ENCODE measurements at regions not wholly inside any gene's neighbourhood (a gene's known extent, or its start where the extent isn't known, plus 50 kb on each side); places are given as distances from the start of the nearest gene placed in this dataset.

DNA sequence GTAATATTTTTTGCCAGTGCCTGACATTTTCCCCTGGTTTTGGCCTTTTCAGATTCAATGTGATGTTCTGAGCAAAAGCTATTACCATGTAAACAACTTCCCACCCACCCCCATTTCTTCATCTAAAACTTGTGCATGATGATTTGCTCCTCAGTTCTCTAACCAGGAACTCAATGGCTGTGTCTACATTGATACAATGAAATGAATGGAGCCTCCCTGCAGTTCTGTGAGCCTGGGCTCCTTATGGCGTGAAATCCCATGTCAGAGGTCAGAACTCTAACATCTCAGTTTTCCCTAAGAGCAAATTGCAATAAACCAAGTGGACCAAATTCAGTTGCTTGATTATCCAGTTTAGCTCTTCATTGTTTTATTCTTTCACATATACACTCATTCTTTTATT, 534.8 kb upstream of the LCORL start:
- no peak for DNase-seq (ENCODE audit: low read depth)

DNA sequence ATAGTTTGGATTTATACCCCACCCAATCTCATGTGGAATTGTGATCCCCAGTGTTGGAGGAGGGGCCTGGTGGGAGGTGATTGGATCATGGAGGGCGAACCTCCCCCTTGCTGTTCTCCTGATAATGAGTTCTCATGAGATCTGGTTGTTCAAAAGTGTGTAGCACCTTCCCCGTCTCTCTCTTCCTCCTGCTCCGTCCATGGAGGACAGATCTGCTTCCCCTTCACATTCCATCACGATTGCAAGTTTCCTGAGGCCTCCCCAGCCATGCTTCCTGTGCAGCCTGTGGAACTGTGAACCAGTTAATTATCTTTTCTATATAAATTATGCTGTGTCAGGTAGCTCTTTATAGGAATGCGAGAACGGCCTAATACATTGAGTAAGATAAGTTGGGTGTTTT, 518.8 kb upstream of the LCORL start:
- DNase-seq (ENCODE audit: low read depth) = no peak

DNA sequence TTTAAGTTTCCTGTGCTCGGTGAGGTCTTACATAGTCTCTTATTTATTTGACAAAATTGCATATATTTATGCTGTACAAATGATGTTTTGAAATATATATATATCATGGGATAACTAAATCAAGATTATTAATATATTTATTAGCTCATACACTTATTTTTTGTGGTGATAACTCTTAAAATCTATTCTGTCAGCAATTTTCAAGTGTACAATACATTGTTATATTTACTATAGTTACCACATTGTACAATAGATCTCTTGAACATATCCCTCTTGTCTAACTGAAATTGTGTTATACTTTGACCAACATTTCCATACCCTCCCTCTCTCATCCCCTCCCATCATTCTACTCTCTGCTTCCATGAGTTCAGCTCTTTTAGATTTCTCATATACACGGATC, 516.6 kb upstream of the LCORL start:
- no peak for DNase-seq (ENCODE audit: low read depth)

DNA sequence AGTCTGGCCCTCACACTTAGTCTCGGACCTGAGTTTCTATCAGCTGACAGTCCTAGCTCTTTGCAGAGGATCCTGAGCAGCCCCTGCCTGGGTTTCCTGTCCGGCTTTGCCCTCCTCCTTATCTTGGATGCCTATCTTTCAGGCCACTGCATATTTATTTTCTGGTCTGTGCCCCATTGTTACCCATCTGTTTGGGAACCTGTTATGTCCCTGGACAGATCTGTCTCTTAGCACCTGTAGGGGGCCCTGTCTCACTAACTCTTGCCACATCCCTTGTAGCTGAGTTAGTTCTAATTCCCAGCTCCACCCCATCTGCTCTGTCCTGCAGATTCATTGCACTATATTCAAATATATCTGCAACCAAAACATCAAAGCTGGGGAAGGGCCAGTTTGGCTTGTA, 514.9 kb upstream of the LCORL start:
- DNase-seq (ENCODE audit: low read depth) = no peak

DNA sequence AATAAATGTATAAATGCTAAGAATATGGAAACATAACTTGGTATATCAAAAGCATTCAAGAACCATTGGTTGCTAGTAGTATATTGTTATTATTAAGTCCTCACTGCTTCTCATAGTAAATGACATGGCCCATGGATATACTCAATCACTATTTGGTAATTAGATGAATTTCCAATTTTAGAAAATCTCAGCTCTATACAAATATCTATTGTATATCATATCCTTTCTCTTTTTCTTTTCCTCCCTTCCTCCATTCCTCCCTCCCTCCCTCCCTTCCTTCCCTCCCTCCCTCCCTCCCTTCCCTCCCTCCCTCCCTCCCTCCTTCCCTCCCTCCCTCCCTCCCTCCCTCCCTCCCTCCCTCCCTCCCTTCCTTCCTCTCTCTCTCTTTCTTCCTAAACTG, 514.4 kb upstream of the LCORL start:
- DNase-seq (ENCODE audit: low read depth) = no peak

DNA sequence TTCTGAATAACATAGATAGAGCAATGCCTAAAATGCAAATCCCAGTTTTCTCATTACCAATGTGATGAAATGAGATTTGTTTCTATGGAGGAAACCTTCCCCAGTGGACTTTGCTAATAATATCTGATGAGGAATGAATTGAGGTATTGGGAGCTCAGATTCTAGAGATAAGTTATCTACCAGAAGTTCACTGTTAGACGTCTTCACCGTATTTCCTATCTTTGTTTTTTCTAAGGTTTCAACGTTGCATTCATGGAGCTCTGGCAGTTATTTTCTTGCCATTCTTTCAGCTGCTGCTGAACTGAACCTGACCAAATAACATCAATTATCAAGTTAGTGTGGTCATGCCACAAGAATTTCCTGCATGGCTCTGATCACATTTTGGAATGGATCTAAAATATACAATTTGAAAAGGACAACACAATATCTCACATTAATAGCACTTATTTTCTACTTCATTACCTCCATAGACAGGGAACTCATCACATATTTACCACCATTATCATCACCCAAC, 511.8 kb upstream of the LCORL start:
- no peak for DNase-seq (ENCODE audit: low read depth)

DNA sequence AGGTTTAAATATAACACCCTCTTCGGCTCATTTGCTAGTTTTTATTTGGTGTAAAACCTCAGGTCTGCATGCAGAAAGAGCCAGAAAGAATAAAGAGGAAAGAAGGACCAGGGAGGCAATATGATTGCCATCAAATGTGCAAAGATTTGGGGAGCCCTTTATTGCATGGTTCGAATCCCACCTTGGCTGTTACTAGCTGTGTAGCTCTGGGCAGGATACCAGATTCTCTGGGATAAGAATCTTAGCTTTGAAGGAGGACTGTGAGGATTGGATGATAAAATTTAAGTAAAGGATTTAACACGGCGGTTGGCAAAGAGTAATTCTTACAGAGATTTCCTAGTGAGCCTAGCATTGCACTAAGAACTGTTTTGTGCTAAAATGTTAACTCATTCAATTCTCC, 510.2 kb upstream of the LCORL start:
- no peak for DNase-seq (ENCODE audit: low read depth)

DNA sequence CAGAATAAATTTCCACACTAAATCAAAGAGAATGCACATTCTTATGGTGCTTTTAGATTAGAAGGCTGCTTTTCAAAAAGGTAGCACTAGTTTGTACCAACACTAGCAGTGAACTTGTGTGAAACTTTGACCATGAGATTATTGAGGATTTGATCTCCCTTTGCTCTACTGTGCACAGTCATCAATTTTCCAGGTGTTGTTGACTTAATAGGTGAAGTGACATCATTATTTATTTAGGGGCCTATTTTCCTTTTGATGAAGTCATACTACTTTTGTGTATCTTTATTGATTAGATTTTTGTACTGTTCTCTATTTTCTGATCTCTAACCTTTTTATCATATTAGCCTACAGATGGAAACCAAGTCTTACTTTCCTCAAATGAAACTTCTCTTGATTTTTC, 507.9 kb upstream of the LCORL start:
- no peak for DNase-seq (ENCODE audit: low read depth)

DNA sequence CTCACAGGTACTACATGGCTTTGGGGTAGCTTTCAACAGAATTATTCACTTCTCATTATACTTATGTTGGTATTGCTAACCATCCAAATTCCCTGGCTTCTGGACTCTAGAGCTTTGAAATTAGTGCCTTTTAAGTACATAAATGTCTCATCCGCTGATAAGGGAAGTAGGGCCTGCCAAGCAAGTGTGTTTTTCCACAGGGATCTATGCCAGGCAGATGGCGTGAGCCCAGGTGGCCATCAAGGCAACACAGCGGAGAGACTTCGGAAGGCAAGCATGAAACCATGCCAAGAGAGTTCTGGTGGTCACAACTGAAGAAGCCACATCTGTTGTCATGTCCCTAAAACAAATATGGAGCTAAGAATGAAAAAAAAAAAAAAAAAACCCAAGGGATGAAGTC, 503.1 kb upstream of the LCORL start:
- no peak for DNase-seq (ENCODE audit: low read depth)

DNA sequence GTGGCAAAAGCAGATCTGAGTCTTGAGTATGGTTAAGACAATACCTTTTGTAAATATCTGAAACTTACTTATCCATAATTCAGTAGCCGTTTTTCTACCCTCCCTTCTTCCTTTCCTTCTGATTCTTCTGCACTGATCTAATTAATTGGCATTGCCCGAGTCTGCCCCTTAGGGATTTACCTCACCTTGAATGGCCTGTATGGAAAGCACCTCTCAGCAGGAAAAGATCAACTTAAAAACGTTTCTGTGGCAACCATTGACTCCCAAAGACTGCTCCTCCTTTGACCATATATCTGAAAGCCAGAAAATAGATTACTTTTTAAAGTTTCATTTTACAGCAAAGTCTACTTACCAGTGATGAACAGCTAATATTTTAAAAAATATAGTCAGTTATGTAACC, 496.5 kb upstream of the LCORL start:
- no peak for DNase-seq (ENCODE audit: low read depth)

DNA sequence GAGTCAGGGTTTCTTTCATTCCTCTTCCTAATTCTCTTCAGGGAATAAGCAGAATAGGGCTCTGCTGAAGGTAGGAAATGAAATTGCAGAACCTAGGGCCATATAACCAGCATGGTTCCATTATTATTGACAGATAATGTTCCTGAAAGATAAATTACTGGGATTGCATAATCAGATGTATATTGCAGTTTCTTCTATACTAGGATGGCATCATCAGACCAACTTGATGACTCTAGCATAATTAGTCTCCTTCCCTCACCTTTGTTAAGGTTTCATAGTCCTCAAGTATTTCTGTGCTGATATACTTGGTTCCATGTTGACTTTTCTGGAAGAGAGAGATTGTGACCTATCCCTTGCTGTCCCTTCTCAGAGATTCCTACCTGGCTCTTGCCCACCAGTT, 492.3 kb upstream of the LCORL start:
- DNase-seq (ENCODE audit: low read depth) = no peak

DNA sequence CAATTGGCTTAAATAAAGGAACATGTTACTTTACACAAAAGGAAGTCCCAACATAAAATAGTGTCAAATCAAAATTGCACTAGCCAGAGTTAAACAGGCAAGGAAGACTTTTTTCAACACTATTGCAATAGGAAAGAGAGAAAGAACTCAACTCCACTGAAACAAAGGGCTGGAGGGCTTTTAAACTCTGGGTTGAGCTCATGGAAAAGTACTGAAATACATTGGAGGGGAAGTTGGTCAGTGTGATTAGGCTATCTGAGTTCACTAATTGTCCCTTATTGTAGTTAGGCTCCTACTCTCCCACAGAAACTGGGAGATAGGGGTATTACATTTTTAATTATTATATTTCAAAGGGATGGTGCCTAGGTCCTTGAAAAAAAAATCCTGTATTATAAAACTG, 491.2 kb upstream of the LCORL start:
- no peak for DNase-seq (ENCODE audit: low read depth)

DNA sequence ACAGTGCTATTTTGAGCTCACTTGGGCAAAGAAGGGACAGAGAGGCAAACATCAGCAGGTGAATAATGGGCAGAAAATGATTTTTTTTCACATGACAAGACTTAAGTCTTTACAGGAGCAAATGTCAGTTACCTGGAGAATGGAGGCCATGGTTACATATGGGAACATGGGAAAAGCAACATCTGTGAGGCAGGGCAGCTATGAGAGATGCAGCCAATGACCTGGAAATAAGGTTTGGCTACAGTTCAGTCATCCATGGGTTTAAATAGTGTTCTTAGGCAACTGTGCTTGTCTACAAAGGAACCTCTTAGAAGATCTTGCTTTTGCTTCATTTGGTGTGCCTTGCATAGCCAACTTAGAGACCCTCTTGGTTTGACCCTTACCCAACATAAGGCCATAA, 490.2 kb upstream of the LCORL start:
- DNase-seq (ENCODE audit: low read depth) = no peak

DNA sequence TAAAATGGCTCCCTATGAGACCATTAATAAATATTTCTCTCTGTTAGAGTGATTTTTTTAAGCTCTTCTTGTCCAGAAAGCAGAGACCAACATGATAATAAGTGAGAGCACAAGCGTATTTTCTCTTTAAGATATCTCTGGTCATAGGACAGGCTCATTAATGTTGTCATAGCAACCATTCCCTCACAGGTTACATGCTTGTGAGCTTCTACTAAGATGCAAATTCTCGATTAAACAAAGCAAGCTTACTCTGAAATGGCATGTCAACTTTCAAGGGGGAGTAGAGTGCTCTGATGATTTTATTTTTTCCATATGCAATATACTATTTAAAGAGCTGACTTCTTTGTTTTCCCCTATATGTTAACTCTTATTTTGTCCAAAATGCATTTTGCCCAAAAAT, 487.2 kb upstream of the LCORL start:
- DNase-seq (ENCODE audit: low read depth) = no peak

DNA sequence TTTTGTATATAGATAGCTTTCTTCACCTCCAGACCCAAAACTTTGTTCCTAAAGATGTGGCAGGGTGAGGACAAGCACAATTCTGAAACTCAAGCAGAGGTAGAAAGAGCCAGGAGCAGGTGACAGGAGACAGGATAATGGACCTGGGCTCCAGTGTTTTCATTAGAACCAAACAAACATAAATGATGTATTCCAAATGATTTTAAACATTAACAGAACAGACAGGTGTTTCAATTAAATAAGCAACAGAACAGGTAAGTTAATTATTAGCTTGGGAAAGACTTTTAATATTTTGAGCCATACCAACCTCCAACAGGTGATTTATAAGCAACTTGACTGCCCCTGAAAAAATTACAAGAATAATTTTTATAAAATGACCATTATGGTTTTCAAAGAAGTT, 459.4 kb upstream of the LCORL start:
- no peak for DNase-seq (ENCODE audit: low read depth)

DNA sequence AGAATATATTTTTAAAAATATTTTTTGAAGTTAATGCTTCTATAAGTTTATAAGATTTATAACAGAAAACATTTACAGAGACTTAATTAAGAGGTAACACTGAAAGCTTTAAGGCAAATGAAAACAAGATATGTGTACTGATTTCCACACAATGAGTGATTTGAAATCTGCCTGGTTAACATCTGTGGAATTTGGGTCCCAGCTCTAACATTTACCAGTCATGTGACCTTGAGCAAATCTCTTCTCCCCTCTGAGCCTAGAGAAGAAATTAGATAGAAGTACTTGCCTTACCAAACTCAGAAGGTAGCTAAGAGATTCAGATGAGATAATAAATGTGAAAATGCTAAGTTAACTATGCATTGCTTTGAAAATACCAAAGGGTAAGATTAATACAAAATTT, 458.8 kb upstream of the LCORL start:
- no peak for DNase-seq (ENCODE audit: low read depth)

DNA sequence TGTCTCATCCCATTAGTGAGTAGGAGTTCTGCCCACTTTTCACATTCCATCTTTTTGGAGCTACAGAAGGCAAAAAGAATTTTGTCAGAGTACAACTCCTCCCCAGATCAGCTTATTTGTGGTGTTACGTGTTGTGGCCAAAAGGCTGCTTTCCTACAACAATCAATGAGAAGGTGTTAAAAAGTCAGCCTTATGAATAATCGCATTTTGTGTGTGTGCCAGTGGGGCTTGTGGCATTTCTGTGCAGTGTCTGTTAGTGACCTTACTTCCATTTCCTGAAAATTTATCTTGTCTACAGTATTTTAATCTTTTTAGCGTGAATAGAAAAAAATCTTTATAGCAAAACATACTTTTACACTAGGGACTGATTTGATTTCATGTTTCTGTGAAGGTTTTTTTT, 458.3 kb upstream of the LCORL start:
- no peak for DNase-seq (ENCODE audit: low read depth)

DNA sequence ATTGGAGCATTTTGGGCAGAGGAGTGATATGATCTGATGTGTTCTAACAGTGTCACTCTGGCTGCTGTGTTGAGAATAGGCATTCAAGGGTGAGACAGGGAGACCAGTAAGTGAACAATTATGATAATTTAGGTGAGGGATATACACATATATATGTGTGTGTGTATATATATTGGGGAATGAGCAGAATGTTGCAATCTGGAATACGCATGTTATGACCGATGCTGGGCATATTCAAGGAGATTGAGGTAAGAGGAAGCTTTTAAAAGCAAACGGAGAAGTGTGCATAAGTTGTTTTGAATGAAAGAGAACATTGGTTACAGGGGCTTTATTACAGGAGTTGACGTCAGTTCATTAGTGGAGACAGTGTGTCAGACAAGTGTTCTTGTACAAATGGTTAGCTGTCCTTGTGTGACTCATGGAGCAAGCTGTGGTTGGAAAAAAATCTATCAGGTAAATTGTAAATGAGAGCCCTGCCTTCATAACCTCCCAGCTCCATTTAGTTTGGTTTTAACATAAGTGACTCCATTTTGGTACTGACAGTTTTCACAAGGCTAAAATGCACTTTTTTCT, 442.5 kb upstream of the LCORL start:
- DNase-seq (ENCODE audit: low read depth) = no peak

DNA sequence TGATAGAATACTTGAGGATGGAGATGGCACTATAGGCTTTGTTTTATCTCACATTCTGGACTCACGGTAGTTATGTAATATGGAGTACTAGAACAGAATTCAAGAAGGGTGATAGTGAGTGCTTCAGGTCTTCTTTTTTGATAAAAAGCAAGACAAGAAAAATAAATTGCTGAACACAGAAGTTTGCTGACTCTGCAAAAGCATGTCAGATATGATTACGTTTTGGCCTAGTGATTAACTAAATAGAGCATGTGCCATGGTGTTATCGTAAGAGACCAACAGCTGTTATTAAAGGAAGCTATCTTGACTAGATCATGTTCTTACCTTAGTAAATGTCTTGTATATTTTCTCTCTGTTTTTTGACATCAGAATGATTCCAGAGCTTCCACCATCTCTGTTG, 436.9 kb upstream of the LCORL start:
- DNase-seq (ENCODE audit: low read depth) = no peak

DNA sequence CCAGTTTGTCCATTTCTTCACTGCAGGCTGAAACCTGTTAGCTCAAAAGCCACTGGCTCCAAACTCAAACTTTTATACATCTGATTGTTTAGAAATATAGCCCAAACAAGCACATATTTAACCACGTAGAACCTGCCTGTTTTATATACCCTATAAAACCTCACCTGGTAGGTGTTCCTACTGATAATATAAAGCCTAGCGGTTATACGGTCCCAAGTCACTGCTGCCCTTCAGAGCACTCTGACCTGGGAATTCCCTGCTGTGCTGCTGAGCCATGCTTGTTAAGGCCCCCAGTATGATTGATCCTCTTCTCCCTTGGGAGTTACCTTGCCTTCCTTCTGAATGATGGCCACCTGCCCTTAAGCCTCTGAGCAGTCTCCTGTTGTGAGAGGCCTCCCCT, 432.8 kb upstream of the LCORL start:
- DNase-seq (ENCODE audit: low read depth) = no peak

DNA sequence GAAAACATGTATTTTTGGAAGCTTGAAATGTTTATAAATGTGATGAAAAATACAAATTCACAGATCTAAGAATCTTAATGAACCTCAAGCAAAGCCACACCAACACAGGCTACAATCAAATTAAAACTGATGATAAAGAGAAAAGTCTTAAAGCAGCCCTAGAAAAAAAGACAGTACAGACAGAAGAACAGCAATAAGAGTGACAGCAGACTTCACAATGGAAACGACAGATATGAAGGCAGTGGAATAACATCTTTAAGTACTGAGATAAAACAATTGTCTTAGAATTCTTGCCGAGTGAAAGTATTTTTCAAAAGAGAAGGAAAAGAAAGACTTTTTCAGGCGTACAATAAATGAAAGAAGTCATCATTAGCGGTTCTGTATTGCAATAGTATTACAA, 423.6 kb upstream of the LCORL start:
- no peak for DNase-seq (ENCODE audit: low read depth)

DNA sequence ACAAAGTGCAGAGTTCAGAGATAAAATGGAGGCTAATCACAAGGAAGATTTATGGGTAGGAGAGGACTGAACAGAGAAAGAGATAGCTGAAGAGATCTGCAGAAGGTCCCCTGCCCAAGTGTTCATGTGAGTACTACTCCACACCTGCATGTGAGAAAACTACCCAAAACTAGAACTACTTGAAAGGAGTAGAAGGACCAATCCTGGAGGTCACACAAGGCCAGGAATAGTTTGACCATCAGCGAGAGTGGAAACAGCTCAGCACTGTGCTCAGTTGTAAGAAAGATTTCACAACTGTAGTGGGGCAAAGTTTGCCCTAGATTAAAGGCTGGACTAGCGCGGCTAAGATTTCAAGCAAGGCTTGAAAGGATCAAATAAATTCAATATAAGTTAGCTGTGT, 422.7 kb upstream of the LCORL start:
- no peak for DNase-seq (ENCODE audit: low read depth)

DNA sequence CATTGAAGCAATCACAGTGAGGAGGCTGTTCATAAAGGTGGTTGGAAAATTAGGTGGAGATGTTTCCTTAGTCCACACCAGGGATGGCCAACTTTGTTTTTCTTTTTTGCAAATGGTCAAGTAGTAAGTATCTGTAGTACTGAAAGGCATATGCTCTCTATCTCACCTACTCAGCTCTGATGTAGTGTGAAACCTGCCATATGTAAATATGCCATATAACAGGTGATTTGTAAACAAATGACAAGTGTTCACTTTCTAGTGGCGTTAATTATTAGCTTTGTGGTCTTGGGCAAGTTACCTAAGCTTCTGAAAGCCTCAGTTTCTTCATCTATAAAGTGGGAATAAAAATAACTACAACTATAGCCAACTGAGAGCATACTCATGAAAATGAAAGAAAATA, 421.4 kb upstream of the LCORL start:
- no peak for DNase-seq (ENCODE audit: low read depth)

DNA sequence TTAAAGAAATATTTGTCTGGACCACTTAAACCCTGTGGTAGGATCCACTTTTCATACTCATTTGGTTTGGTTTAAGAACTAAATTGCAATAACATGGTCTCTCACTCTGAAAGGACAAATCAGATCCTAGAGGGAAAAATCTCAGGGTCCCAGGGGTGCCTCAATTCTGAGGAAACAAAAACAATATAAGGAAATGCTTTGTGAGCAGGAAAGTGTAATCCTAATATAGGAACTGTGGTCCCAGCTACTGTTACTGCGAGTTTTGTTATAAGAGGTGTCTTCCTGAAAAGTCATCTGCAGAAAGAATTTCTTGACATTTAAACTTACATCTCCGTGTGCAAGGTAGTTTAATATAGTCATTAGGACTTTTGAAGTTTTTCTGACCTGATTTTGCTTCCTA, 420.1 kb upstream of the LCORL start:
- DNase-seq (ENCODE audit: low read depth) = no peak

DNA sequence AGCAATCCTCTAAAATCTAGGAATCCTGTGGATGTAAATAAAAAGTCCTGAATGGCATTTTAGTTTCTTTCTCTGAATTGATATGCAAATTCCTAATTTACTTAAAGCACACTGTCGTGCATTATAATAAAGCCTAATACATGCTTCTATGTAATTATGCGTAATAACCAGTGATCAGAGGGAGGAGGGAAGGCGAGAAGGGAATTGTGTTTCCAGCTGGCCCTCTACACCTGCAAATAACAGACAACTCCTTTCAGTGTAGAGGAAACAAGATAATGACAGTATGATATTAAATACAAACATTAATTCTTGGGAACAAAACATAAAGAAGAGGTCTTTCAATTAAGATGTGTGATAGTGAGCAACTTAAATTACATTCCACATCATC, 419.6 kb upstream of the LCORL start:
- no peak for DNase-seq (ENCODE audit: low read depth)
